VCaP (cell line): ENCODE measurements at regions not wholly inside any gene's neighbourhood (a gene's known extent, or its start where the extent isn't known, plus 50 kb on each side); places are given as distances from the start of the nearest gene placed in this dataset.

ENCODE experiments used
- H3K27ac ChIP-seq: fragments of 450-650 bp; 2 replicates; pipeline ENCODE4 v1.5.1; 2017
- TF ChIP-seq, protein P1 (sequence below): fragments of 450-650 bp; conservative IDR thresholded peaks from 2 replicates; pipeline ENCODE4 v1.5.1; 2017; ENCODE audit warnings: mild to moderate bottlenecking, moderate library complexity

DNA sequence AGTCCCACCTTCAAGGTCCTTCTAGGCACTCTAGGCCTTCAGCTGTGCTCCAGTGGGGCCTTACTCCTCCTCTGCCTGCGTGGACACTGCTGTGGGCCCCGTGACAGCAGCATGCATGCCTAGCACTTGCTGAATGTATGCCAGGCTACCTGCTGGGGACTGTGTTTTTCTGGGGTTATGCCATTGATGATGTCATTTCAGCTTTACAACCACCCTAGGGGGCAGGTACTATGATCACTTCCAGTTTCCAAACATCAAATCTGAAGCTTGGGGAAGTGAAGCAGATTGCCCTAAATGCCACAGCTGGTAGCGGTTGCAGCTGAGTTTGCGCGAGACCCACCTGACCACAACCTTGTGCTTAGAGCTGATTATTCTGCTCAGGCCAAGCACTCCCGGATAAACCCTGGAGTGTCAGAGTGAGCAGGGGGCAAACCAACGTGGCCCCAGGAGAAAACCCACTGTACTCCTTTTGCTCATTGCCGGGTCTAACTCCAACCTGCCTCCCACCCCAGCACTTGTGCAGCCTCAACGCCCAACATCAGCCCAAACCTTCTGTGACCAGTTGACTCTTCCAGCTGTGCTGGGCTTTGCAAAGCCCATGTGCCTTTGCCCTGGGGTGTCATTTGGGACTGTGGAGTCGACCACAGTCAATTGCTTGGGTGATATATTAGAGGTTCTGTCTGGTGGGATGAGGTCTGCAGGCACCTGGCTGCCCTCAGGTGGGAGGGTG lies 168.4 kb downstream of the ENGASE start:
- no peak overlapping the region for H3K27ac ChIP-seq
- TF ChIP-seq, protein P1, sequence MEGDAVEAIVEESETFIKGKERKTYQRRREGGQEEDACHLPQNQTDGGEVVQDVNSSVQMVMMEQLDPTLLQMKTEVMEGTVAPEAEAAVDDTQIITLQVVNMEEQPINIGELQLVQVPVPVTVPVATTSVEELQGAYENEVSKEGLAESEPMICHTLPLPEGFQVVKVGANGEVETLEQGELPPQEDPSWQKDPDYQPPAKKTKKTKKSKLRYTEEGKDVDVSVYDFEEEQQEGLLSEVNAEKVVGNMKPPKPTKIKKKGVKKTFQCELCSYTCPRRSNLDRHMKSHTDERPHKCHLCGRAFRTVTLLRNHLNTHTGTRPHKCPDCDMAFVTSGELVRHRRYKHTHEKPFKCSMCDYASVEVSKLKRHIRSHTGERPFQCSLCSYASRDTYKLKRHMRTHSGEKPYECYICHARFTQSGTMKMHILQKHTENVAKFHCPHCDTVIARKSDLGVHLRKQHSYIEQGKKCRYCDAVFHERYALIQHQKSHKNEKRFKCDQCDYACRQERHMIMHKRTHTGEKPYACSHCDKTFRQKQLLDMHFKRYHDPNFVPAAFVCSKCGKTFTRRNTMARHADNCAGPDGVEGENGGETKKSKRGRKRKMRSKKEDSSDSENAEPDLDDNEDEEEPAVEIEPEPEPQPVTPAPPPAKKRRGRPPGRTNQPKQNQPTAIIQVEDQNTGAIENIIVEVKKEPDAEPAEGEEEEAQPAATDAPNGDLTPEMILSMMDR: no peak

DNA sequence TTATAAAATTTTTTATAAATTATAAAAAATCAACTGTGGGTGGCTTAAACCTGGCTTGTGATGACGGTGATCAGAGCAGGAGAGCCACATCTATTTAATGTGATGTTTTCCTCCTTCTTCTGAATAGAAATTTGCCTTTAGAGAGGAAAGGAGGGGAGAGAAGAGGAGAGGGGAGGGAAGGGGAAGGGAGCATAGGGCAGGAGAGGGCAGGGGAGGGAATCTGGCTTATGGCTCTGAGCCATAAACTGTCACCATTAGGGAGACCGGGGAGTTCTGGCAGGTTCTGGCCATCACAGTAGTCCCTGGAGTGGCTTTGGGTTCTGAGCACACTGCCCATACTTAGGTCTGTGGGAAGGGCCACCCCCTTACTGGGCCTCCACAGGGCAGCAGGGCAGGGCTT lies 167.8 kb downstream of the ENGASE start:
- H3K27ac ChIP-seq: no peak overlapping the region
- TF ChIP-seq, protein P1: no peak

DNA sequence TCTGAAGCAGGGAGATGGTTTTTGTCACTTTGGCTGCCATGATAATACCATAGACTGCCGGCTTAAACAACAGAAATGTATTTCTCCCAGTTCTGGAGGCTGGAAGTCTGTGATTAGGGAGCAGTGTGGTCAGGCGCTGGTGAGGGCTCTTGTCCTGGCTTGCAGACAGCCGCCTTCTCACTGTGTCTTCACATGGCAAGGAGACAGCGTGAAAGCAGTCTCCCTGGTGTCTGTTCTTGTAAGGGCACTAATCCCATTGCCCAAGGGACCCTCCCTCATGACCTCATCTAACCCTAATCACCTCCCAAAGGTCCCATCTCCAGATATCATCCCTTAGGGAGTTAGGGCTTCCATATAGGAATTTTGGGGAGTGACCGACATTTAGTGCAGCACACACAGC lies 167.0 kb downstream of the ENGASE start:
- TF ChIP-seq, protein P1: no peak
- H3K27ac ChIP-seq: no peak overlapping the region

DNA sequence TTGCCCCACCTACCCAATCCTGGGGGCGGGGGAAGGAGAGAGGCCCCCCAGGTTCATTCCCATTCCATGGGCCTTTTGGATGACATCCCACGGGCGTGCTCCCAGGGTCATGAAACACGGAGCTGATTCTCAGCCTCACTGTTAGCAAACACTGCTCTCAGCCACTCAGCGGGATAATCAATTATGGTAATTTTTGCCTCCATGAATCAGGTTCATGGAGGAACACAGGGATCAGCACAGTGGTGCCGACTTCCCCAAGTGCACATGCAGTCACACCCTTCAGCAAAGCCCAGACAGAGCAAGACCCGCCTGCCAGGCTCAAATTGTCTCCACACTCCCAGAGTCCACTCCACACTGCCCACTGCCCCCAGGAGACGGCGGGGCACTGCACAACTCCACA lies 164.6 kb downstream of the ENGASE start:
- TF ChIP-seq, protein P1: no peak
- H3K27ac ChIP-seq: no peak overlapping the region

DNA sequence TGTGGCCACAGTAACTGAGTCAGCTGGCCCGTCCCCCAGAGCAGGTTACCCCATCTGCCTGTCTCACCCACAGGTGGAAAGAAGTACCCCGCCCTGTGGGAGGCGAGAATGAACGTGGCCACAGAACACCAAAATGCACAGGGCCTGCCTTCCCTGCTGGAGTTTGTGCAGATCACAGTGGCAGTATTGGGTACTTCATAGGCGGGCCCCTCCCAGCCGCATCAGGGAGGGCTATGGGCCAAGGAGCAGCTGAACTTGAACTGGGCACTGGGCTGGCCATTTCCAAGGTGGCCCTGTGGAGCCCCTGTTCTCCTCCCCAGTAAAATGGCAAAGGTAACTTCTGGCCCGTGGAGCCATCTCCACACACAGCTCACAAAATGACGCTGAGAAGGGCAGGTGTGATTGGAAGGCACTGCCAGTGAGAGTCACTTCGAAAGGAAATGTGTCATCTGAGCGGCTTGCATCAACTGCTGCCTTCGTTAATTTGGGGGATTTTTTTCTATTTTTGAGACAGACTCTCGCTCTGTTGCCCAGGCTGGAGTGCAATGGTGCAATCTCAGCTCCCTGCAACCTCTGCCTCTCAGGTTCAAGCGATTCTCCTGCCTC lies 162.9 kb downstream of the ENGASE start:
- TF ChIP-seq, protein P1: no peak
- H3K27ac ChIP-seq: no peak overlapping the region

DNA sequence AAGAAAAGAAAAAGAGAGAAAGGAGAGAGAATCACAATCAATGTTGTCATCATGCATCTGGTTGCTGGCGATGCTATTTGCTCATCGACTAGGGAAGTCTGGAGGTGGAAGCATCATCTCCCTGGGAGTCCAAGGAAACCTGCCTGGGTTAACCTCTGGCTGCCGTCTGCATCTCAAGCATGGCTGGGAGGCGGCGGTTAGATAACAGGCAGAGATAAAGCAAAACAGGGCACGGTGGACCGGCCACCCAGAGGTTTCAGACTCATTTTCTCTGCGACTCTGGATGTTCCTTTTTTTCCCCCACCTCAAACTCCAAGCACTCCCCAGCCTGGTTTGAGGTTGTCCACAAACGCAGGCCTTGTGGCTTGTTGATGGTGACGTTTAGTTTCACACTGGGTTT lies 161.2 kb downstream of the ENGASE start:
- H3K27ac ChIP-seq: no peak overlapping the region
- TF ChIP-seq, protein P1: no peak

DNA sequence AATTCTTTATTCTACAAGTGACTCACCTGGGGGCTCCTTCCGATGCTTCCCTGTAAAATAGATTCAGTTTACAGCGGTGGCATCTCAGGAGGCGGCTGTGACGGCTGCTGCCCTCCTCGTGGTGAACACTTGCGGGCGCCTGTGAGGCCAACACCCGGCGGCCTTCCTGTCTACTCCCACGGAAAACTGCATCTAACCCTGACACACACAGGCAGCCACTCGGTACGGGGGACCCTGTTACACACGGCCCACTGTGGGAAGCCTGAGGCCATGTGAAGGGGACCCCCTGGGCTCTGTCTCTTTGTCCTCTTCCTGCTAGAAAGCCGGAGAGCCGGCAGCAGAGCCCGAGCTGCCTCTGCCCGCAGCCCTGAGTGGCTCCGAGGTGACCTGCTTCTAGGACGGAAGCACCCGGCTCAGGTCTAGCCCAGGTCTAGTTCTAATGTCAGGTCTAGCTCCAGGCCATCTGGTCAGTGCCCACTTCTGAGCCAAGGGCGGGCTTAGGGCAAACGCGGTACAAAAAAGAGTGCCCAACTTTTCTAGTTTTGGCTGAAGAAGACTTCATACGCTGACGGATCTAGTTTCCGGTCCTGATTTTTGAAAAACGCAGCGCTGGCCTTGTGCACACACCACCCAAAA lies 159.4 kb downstream of the ENGASE start:
- H3K27ac ChIP-seq: no peak overlapping the region
- TF ChIP-seq, protein P1: no peak
